GM18909 (cell line): ENCODE measurements at regions not wholly inside any gene's neighbourhood (a gene's known extent, or its start where the extent isn't known, plus 50 kb on each side); places are given as distances from the start of the nearest gene placed in this dataset.

ENCODE experiments used
- ATAC-seq: cut with Tn5 transposase; IDR thresholded peaks from one replicate; pipeline ENCODE4 v1.9.1; 2021; ENCODE audit warnings: mild to moderate bottlenecking; ENCODE audit not compliant: unreplicated experiment, poor library complexity

DNA sequence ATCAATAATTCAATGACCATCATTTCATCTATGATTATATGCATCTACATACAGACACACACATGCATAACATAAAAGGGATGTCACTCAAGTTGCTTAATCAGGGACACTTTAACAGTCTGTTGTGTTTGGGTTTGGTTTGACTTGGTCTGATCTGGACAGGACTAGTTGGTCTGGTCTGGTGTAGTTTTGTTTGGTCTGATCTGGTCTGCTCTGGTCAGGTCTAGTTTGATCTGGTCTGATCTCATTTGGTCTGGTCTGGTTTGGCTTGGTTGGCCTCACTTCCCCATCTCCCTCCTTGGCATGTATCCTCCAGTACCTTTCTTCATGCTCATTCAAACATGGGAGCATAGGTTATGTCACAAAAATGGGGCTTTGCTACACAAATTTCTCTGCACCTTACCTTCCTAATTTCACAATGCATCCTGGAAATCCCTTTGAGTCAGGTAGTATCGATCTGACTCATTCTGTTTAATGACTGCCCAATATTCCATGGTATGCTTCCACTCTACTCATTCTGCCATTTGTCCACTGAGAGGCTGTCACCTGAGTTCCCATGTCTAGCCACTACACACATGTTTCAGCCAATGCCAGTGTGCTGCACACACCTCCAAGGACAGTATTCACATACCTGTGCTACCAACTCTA is 73.0 kb upstream of the TPM1 start:
- no peak for ATAC-seq

GRCh38 chr15:62972814-62973213 is 69.7 kb upstream of the TPM1 start:
- ATAC-seq: no peak

GRCh38 chr15:62975515-62975914 is 67.0 kb upstream of the TPM1 start:
- ATAC-seq: no peak

GRCh38 chr15:62976301-62976881 is 66.2 kb upstream of the TPM1 start:
- ATAC-seq: no peak

- no peak for ATAC-seq
These were observed 64.4 kb upstream of the TPM1 start for GRCh38 chr15:62977952-62978811.

DNA sequence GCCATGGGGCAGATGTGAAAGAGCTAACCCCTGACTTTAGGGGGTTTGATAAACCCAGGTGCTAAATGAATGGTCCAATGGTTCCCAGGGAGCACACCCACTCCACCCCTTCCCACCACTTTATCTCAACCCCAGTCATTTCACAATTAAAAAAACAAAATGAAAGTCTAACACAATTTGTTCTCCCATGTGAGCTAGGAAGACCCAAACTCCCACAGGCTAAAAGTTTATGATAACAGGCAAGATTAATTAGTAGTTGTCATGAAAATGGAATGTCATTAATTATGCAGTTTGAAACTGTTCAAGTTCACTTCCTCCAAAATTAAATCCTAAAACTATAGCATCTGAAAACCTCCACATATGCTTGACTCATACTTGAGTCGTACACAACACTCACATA is 63.3 kb upstream of the TPM1 start:
- no peak for ATAC-seq

DNA sequence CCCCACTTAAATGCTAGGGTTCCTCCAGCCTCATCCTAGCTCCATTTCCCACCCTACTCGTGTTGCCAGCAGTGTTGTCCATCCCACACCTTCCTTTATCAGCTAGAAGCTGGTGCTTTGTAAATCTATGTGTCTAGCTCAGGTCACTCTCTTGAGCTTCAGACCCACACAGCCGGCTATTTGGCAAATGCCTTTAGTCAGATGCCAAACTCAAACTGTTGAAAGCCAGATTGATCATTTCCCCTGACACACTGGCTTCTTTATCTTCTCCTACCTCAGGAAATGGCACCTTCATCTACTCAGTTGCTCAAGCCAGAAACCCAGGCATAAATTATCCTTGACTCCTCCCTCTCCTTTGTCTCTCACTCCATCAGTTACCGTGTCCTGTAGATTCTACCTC is 61.5 kb upstream of the TPM1 start:
- ATAC-seq: no peak

- no peak for ATAC-seq
These were observed 58.6 kb upstream of the TPM1 start for GRCh38 chr15:62983956-62984355.

GRCh38 chr15:62985768-62986167 is 56.8 kb upstream of the TPM1 start:
- ATAC-seq: no peak

GRCh38 chr15:62986948-62987347 is 55.6 kb upstream of the TPM1 start:
- ATAC-seq: no peak

DNA sequence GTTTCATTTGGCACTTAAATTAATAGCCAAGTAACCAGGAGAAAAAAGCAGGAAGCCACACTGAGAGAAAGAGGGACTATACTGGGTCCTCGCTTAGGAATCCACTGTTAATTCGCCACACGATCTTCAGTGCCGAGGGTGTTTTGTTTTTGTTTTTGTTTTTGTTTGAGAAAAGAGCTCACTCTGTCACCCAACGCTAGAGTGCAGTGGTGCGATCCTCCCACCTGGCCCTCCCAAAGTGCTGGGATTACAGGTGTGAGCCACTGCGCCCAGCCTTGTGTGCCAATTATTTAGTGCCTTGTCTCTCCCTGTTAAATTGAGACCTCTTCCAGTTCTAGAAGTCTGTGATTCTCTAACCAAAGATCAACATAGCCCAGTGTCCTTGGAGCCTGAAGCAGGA is 53.8 kb upstream of the TPM1 start:
- ATAC-seq: no peak

- ATAC-seq: no peak
These were observed 53.0 kb upstream of the TPM1 start for GRCh38 chr15:62989366-62990055.

- no peak for ATAC-seq
These were observed 50.8 kb upstream of the TPM1 start for GRCh38 chr15:62991698-62992097.

DNA sequence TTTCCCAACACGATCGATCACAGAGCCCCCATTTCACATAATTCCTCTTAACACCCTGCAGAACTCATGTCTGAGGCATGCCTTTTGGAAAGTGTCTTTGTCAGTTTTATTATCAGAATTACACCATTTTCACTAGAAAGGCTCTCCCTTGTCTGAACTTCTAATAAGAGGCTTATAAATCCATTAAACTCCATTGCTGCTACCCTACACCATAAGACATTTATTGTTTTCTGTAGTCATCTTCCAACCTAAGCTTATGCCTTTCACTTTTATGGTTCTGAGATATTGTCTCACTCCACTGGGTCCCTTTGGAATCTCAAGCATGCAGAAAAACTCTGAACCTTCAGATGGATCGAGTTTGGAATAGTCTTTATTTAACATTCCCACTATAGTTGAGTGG is 50.2 kb upstream of the TPM1 start:
- ATAC-seq: no peak
